ENCODE measurements at regions not wholly inside any gene's neighbourhood (a gene's known extent, or its start where the extent isn't known, plus 50 kb on each side); places are given as distances from the start of the nearest gene placed in this dataset.

DNA sequence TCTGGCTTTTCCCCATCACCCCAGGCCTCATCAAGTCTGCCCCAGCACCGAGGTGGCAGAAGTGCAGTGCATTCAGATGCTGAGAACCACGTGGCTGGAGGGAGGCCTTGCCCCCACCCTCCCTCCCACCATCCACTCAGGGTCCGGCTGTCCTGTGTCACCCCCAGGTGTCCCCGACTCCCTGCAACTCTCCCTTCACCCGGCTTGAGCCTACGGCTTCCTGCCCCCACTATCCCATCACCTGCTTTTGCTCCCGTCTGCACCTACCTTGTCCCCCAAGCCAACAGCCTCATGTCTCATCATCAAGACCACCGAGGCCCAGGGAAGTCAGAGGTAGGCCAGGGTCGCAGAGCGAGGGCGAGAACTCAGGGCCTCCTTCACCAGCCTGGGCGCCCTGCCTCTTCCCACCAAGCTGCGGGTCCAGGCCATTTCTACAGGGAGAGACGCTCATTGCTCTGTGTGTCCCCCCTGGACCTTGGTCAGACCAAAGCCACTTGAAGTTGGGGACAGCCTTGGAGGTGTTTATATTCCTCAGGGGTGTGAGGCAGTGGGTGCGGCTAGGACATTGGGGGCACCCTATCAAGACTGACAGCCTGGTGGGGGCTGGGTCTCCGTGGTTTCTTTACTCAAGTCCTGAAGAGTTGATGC, 66.2 kb upstream of the CCND1 start:
- no peaks in the 10 kb centered on the region for H3K27me3 ChIP-seq (ENCODE audit: insufficient read depth, low read length, poor library complexity, severe bottlenecking)
- no peak overlapping the region for H3K4me3 ChIP-seq (ENCODE audit: low read length)
- no peaks in the 10 kb centered on the region for H3K36me3 ChIP-seq (ENCODE audit: insufficient read depth, low read length)
- ChIA-PET POLR2A (no interaction called here), CTCF (no interaction called here)
- no peak overlapping the region for H3K27ac ChIP-seq (ENCODE audit: low read depth, low read length)
- no peaks in the 10 kb centered on the region for H3K9me3 ChIP-seq (ENCODE audit: low read length)
- Mint-ChIP-seq H3K36me3 (no peaks in the 10 kb centered on the region), H3K4me1 (no peaks in the 10 kb centered on the region), H3K27me3 (peaks cover 14 to 50% of the 10 kb centered on the region in 2 donors), H3K27ac (no peak overlapping the region), H3K9me3 (no peaks in the 10 kb centered on the region), H3K4me3 (no peak overlapping the region)
- DNase-seq: no peak
- H3K4me1 ChIP-seq (ENCODE audit: insufficient read depth, low read length): no peaks in the 10 kb centered on the region

DNA sequence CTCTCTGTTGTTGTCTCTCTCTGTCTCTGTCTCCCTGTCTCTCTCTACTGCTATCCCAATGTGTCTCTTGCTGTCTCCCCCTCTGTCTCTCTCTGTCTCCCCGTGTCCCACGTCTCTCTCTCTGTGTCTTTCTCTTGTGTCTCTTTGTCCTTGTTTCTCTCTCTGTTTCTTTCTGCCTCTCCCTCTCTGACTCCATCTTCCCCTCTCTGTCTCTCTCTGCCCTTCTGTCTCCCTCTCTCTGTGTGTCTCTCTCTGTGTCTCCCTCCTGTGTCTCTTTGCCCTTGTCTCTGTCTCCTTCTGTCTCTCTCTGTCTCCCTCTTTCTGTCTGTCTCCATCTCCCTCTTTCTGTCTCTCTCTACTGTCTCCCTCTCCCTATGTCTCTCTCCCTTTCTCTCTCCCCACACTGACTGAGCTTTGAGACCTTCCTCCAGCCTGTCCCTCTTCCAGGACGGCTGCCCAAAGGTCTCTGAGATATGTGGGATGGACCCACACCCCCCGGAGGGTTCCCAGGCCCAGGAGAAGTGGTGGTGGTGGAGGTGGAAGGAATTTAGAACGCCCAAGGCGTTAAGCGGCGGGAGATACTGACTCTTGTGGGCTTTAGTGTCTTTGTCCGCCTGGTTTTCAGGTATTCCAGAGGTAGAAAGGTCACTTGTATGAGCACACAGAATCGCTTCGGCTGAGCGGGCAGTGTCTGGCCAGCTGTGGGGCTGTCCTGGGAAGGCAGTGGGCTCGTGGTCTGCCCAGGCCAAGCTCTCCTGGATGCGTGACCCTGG, 65.5 kb upstream of the CCND1 start:
- Mint-ChIP-seq H3K27ac (no peak overlapping the region), H3K27me3 (peaks cover 14 to 53% of the 10 kb centered on the region in 2 donors), H3K4me1 (no peaks in the 10 kb centered on the region), H3K4me3 (no peak overlapping the region), H3K9me3 (no peaks in the 10 kb centered on the region), H3K36me3 (no peaks in the 10 kb centered on the region)
- no peaks in the 10 kb centered on the region for H3K27me3 ChIP-seq (ENCODE audit: insufficient read depth, low read length, poor library complexity, severe bottlenecking)
- H3K4me1 ChIP-seq (ENCODE audit: insufficient read depth, low read length): no peaks in the 10 kb centered on the region
- no peak for DNase-seq
- no peak overlapping the region for H3K27ac ChIP-seq (ENCODE audit: low read depth, low read length)
- no peak overlapping the region for H3K4me3 ChIP-seq (ENCODE audit: low read length)
- H3K9me3 ChIP-seq (ENCODE audit: low read length): no peaks in the 10 kb centered on the region
- no peaks in the 10 kb centered on the region for H3K36me3 ChIP-seq (ENCODE audit: insufficient read depth, low read length)
- ChIA-PET CTCF (no interaction called here), POLR2A (no interaction called here)

DNA sequence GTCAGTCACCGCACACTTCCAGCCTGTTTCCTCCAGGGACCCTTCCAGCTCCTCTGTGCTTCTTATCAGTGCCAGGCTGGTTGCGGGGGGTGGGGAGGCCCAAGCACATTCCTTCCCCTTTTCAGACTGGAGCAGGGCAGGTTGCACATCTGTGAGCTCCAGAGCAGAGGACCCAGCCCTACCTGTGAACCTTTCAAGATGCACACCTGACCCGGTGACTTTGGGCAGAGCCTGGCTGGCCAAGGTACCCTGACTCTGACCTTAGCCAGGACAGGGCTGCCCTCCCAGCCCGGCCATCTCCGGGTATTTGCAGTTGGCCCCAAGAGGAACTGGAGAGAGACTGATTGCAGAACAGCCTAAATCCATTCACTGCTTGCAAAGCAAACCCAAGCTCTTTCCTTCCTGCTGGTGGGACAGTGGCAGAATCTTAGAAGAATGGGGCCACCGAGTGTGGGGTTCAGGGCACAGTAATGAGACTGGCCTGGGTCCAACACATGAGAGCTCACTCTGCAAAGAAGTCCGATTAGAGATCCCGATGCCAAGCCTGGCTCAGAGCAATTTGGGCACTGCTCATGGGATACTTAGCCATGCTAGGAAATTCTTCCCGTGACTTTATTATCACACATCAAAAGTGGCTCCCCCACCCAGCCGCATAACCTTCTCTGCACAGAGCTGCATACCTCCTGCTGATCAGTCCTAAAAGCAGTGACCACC, 64.7 kb upstream of the CCND1 start:
- H3K4me1 Mint-ChIP-seq: no peaks in the 10 kb centered on the region
- POLR2A ChIA-PET: no interaction called here
- Histone ChIP-seq H3K27me3 (ENCODE audit: insufficient read depth, low read length, poor library complexity, severe bottlenecking) (no peaks in the 10 kb centered on the region), H3K9me3 (ENCODE audit: low read length) (no peaks in the 10 kb centered on the region), H3K36me3 (ENCODE audit: insufficient read depth, low read length) (no peaks in the 10 kb centered on the region), H3K27ac (ENCODE audit: low read depth, low read length) (no peak overlapping the region), H3K4me1 (ENCODE audit: insufficient read depth, low read length) (no peaks in the 10 kb centered on the region), H3K4me3 (ENCODE audit: low read length) (no peak overlapping the region)
- H3K27me3 Mint-ChIP-seq: peaks cover 14 to 50% of the 10 kb centered on the region in 2 donors
- DNase-seq: peak in 1 of 5 donors; percentile 33
- H3K9me3 Mint-ChIP-seq: no peaks in the 10 kb centered on the region
- no peaks in the 10 kb centered on the region for H3K36me3 Mint-ChIP-seq
- CTCF ChIA-PET: no interaction called here
- H3K27ac Mint-ChIP-seq: no peak overlapping the region
- H3K4me3 Mint-ChIP-seq: no peak overlapping the region

GRCh38 chr11:69578167-69578566, 62.8 kb upstream of the CCND1 start:
- CTCF ChIA-PET: interaction anchor here (0.7 kb wide), 1 partner anchor 10 kb away, joined by 3 read pairs; no protein-coding TSS in a partner anchor
- peaks cover 14 to 39% of the 10 kb centered on the region in 2 donors for H3K27me3 Mint-ChIP-seq

GRCh38 chr11:69580529-69580928, 60.4 kb upstream of the CCND1 start:
- H3K4me3 ChIP-seq (ENCODE audit: low read length): no peak overlapping the region
- no peak overlapping the region for H3K27ac ChIP-seq (ENCODE audit: low read depth, low read length)
- Mint-ChIP-seq H3K36me3 (no peaks in the 10 kb centered on the region), H3K27me3 (peaks cover 14 to 41% of the 10 kb centered on the region in 2 donors), H3K4me3 (no peak overlapping the region), H3K9me3 (no peaks in the 10 kb centered on the region), H3K4me1 (no peaks in the 10 kb centered on the region), H3K27ac (peak overlapping the region in 1 of 8 donors; percentile 15)
- no peaks in the 10 kb centered on the region for H3K36me3 ChIP-seq (ENCODE audit: insufficient read depth, low read length)
- H3K9me3 ChIP-seq (ENCODE audit: low read length): no peaks in the 10 kb centered on the region
- H3K4me1 ChIP-seq (ENCODE audit: insufficient read depth, low read length): no peaks in the 10 kb centered on the region
- CTCF ChIA-PET: no interaction called here
- POLR2A ChIA-PET: no interaction called here
- H3K27me3 ChIP-seq (ENCODE audit: insufficient read depth, low read length, poor library complexity, severe bottlenecking): no peaks in the 10 kb centered on the region
- no peak for DNase-seq

More at GRCh38 chr11:69578167-69578566, 62.8 kb upstream of the CCND1 start:
- no peak for DNase-seq
- Mint-ChIP-seq H3K27ac (no peak overlapping the region), H3K4me3 (no peak overlapping the region), H3K4me1 (no peaks in the 10 kb centered on the region), H3K36me3 (no peaks in the 10 kb centered on the region), H3K9me3 (no peaks in the 10 kb centered on the region)
- H3K9me3 ChIP-seq (ENCODE audit: low read length): no peaks in the 10 kb centered on the region
- H3K4me1 ChIP-seq (ENCODE audit: insufficient read depth, low read length): no peaks in the 10 kb centered on the region
- no peak overlapping the region for H3K27ac ChIP-seq (ENCODE audit: low read depth, low read length)
- no peaks in the 10 kb centered on the region for H3K27me3 ChIP-seq (ENCODE audit: insufficient read depth, low read length, poor library complexity, severe bottlenecking)
- POLR2A ChIA-PET: interaction anchor here (0.7 kb wide), 1 partner anchor 11 kb away, joined by 3 read pairs; no protein-coding TSS in a partner anchor
- H3K4me3 ChIP-seq (ENCODE audit: low read length): no peak overlapping the region
- H3K36me3 ChIP-seq (ENCODE audit: insufficient read depth, low read length): no peaks in the 10 kb centered on the region

GRCh38 chr11:69582756-69583467, 58.0 kb upstream of the CCND1 start:
- Histone ChIP-seq H3K9me3 (ENCODE audit: low read length) (no peaks in the 10 kb centered on the region), H3K27ac (ENCODE audit: low read depth, low read length) (no peak overlapping the region), H3K27me3 (ENCODE audit: insufficient read depth, low read length, poor library complexity, severe bottlenecking) (no peaks in the 10 kb centered on the region), H3K4me3 (ENCODE audit: low read length) (no peak overlapping the region), H3K36me3 (ENCODE audit: insufficient read depth, low read length) (no peaks in the 10 kb centered on the region), H3K4me1 (ENCODE audit: insufficient read depth, low read length) (no peaks in the 10 kb centered on the region)
- Mint-ChIP-seq H3K27ac (no peak overlapping the region), H3K4me3 (no peak overlapping the region), H3K27me3 (peaks cover 17 to 33% of the 10 kb centered on the region in 2 donors), H3K36me3 (no peaks in the 10 kb centered on the region), H3K9me3 (no peaks in the 10 kb centered on the region), H3K4me1 (no peaks in the 10 kb centered on the region)
- ChIA-PET CTCF (no interaction called here), POLR2A (no interaction called here)
- DNase-seq: no peak

- CTCF ChIA-PET: no interaction called here
Observed at GRCh38 chr11:69584160-69584559, 56.8 kb upstream of the CCND1 start.

DNA sequence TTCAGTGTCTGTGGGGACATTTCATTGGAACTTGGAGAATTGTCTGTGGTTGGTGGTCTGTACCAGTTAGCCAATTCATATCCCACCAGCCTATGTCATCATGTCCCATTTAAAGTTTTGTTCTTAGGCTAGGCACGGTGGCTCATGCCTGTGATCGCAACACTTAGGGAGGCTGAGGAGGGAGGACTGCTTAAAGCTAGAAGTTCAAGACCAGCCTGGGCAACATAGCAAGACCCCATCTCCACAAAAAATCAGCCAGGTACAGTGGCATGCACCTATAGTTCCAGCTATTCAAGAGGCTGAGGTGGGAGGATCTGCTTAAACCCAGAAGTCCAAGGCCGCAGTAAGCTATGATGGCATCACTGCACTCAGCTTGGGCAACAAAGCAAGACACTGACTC, 55.6 kb upstream of the CCND1 start:
- H3K27ac ChIP-seq (ENCODE audit: low read depth, low read length): no peak overlapping the region
- H3K9me3 ChIP-seq (ENCODE audit: low read length): no peaks in the 10 kb centered on the region
- POLR2A ChIA-PET: no interaction called here
- CTCF ChIA-PET: no interaction called here
- H3K4me1 ChIP-seq (ENCODE audit: insufficient read depth, low read length): no peaks in the 10 kb centered on the region
- no peaks in the 10 kb centered on the region for H3K36me3 ChIP-seq (ENCODE audit: insufficient read depth, low read length)
- Mint-ChIP-seq H3K4me3 (no peak overlapping the region), H3K4me1 (no peaks in the 10 kb centered on the region), H3K27ac (no peak overlapping the region), H3K27me3 (peaks cover 13 to 30% of the 10 kb centered on the region in 2 donors), H3K36me3 (peaks cover 0 to 1% (median 0%) of the 10 kb centered on the region in 3 donors), H3K9me3 (no peaks in the 10 kb centered on the region)
- no peak for DNase-seq
- H3K4me3 ChIP-seq (ENCODE audit: low read length): no peak overlapping the region
- H3K27me3 ChIP-seq (ENCODE audit: insufficient read depth, low read length, poor library complexity, severe bottlenecking): no peaks in the 10 kb centered on the region

More at GRCh38 chr11:69584160-69584559, 56.8 kb upstream of the CCND1 start:
- Mint-ChIP-seq H3K4me1 (no peaks in the 10 kb centered on the region), H3K27me3 (peaks cover 13 to 36% of the 10 kb centered on the region in 2 donors), H3K36me3 (peaks cover 0 to 1% (median 0%) of the 10 kb centered on the region in 3 donors), H3K4me3 (no peak overlapping the region), H3K9me3 (no peaks in the 10 kb centered on the region), H3K27ac (no peak overlapping the region)
- no peak for DNase-seq
- POLR2A ChIA-PET: no interaction called here
- Histone ChIP-seq H3K27ac (ENCODE audit: low read depth, low read length) (no peak overlapping the region), H3K4me3 (ENCODE audit: low read length) (no peak overlapping the region), H3K9me3 (ENCODE audit: low read length) (no peaks in the 10 kb centered on the region), H3K27me3 (ENCODE audit: insufficient read depth, low read length, poor library complexity, severe bottlenecking) (no peaks in the 10 kb centered on the region), H3K36me3 (ENCODE audit: insufficient read depth, low read length) (no peaks in the 10 kb centered on the region), H3K4me1 (ENCODE audit: insufficient read depth, low read length) (no peaks in the 10 kb centered on the region)

All from CD8-positive, alpha-beta memory T cell (primary cell).